GM13977 (cell line): ENCODE measurements at regions not wholly inside any gene's neighbourhood (a gene's known extent, or its start where the extent isn't known, plus 50 kb on each side); places are given as distances from the start of the nearest gene placed in this dataset.

Experiments
- DNase-seq: peaks from one replicate; pipeline ENCODE4 v3.0.0; 2012; ENCODE audit warnings: low spot score
- in situ Hi-C: fragments of 300-500 bp; cut with MboI; formaldehyde crosslinking; loops from one replicate; pipeline ENCODE4 v1.12.0; 2022; ENCODE audit warnings: low sequenced_read_pairs, low pct_unique_long_range_greater_than_20kb, mixed read lengths, inconsistent platforms; ENCODE audit not compliant: unreplicated experiment
- TF ChIP-seq, protein P1 (sequence below): IDR thresholded peaks from 2 replicates; pipeline ENCODE4 v1.5.1; 2012; ENCODE audit warnings: mild to moderate bottlenecking, control low read depth; ENCODE audit not compliant: insufficient read depth; ENCODE audit errors: extremely low read depth, missing control alignments

GRCh38 chr2:39538718-39539117 lies 101.6 kb upstream of the MAP4K3 start:
- in situ Hi-C loops, result no loop called here
- DNase-seq, result no peak
- TF ChIP-seq, protein P1, sequence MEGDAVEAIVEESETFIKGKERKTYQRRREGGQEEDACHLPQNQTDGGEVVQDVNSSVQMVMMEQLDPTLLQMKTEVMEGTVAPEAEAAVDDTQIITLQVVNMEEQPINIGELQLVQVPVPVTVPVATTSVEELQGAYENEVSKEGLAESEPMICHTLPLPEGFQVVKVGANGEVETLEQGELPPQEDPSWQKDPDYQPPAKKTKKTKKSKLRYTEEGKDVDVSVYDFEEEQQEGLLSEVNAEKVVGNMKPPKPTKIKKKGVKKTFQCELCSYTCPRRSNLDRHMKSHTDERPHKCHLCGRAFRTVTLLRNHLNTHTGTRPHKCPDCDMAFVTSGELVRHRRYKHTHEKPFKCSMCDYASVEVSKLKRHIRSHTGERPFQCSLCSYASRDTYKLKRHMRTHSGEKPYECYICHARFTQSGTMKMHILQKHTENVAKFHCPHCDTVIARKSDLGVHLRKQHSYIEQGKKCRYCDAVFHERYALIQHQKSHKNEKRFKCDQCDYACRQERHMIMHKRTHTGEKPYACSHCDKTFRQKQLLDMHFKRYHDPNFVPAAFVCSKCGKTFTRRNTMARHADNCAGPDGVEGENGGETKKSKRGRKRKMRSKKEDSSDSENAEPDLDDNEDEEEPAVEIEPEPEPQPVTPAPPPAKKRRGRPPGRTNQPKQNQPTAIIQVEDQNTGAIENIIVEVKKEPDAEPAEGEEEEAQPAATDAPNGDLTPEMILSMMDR, result no peak

DNA sequence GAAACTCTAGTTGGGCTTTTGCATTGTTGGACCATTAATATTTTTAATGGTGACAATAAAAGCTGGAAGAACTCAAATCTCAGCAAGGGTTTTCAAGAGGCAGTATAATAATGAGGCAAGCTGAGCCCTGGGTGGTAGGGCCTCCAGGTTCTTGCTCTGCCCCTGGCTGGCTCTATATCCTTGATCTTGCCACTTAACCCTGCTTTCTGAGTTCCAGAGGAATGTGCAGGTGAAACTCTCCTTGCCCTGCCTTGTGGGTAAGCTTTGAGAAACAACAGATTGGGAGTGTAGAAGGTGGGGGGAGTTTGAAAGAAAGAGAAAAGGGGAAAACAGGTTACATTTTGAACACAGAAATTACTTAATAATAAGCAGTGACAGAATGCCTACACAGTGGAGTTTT lies 103.3 kb upstream of the MAP4K3 start:
- no peak for DNase-seq
- in situ Hi-C loops, result no loop called here
- TF ChIP-seq, protein P1, result no peak

GRCh38 chr2:39541011-39541930 lies 104.2 kb upstream of the MAP4K3 start:
- no peak for DNase-seq
- in situ Hi-C loops, result no loop called here
- TF ChIP-seq, protein P1, result no peak

GRCh38 chr2:39542523-39542922 lies 105.4 kb upstream of the MAP4K3 start:
- no peak for DNase-seq
- TF ChIP-seq, protein P1, result no peak
- in situ Hi-C loops, result no loop called here

DNA sequence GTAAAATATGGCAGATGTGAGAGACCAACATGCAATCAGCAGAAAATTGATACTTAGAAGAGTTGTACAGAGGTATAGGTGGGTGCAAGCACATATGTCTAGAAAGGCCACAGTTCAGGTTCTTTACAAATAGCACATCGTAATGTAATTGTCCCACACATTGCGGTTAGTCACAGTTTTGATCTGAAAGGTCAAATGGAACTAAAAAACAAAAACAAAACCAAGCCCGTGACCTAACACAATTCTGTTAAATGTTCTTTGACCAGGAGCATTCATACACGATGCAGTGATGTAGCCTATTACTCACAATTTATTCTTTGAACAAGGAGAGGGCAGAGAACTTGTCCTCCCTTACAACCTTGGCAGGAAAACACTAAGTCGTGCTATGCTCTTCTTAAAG lies 108.9 kb upstream of the MAP4K3 start:
- no peak for DNase-seq
- in situ Hi-C loops, result no loop called here
- TF ChIP-seq, protein P1, result no peak

GRCh38 chr2:39546409-39546808 lies 109.3 kb upstream of the MAP4K3 start:
- no peak for DNase-seq
- in situ Hi-C loops, result no loop called here
- TF ChIP-seq, protein P1, result no peak
